CD4-positive, alpha-beta T cell (primary cell): ENCODE measurements at regions not wholly inside any gene's neighbourhood (a gene's known extent, or its start where the extent isn't known, plus 50 kb on each side); places are given as distances from the start of the nearest gene placed in this dataset.

Source experiments
- ATAC-seq: fragments of 200-7000 bp; cut with Tn5 transposase; one replicate; pipeline ENCODE4 v1.10.0; 2022; ENCODE audit warnings: mild to moderate bottlenecking; ENCODE audit not compliant: poor library complexity
- CTCF ChIA-PET: fragments of 350-600 bp; sonication (Branson Sonifier 250); formaldehyde crosslinking; loops from one replicate; lab custom pipeline; 2021; ENCODE audit warnings: antibody characterized with exemption, inconsistent platforms; lab: Charles Lee
- POLR2A ChIA-PET: fragments of 350-600 bp; sonication (Branson Sonifier 250); formaldehyde crosslinking; loops from one replicate; lab custom pipeline; 2021; ENCODE audit warnings: antibody characterized with exemption, inconsistent platforms; lab: Charles Lee
- DNase-seq, 14 experiments: peaks; one replicate each; pipeline ENCODE4 v3.0.0-alpha.2; 2013 to 2020; ENCODE audit warnings: mixed read lengths in 2 of 14
- H3K27ac ChIP-seq, 2 donors: one replicate each; pipeline versions ENCODE4 v1.5.1 to v1.7.0; 2013; ENCODE audit warnings: low read length in 2 of 2, low read depth in 1 of 2, mild to moderate bottlenecking in 1 of 2
- H3K27me3 ChIP-seq, 2 experiments: 1 replicate in 1 of 2; 2 replicates in 1 of 2; pipeline versions ENCODE4 v1.6.1 to v1.7.0; 2013; ENCODE audit warnings: low read length in 2 of 2, control low read depth in 1 of 2, mild to moderate bottlenecking in 1 of 2, moderate library complexity in 1 of 2; ENCODE audit not compliant: insufficient read depth in 2 of 2, control insufficient read depth in 1 of 2
- H3K36me3 ChIP-seq: one replicate; pipeline ENCODE4 v1.6.1; 2013; ENCODE audit warnings: low read length, control low read depth; ENCODE audit not compliant: insufficient read depth
- H3K4me1 ChIP-seq: one replicate; pipeline ENCODE4 v1.6.1; 2013; ENCODE audit warnings: low read length, control low read depth; ENCODE audit not compliant: insufficient read depth
- H3K4me3 ChIP-seq: one replicate; pipeline ENCODE4 v1.5.1; 2013; ENCODE audit warnings: mild to moderate bottlenecking, low read length, moderate library complexity
- H3K9me3 ChIP-seq, 2 experiments: 1 replicate in 1 of 2; 2 replicates in 1 of 2; pipeline versions ENCODE4 v1.6.1 to v1.7.0; 2013; ENCODE audit warnings: low read length in 2 of 2, mild to moderate bottlenecking in 2 of 2, control low read depth in 1 of 2, moderate library complexity in 1 of 2; ENCODE audit not compliant: control insufficient read depth in 1 of 2, insufficient read depth in 1 of 2
- H3K27ac Mint-ChIP-seq: one replicate; pipeline ENCODE4 v1.8.0; 2020; ENCODE audit warnings: mixed read lengths
- H3K27me3 Mint-ChIP-seq: one replicate; pipeline ENCODE4 v1.8.0; 2021; ENCODE audit warnings: mixed read lengths
- H3K36me3 Mint-ChIP-seq: one replicate; pipeline ENCODE4 v1.8.0; 2021; ENCODE audit warnings: low read depth, mixed read lengths
- H3K4me1 Mint-ChIP-seq: one replicate; pipeline ENCODE4 v1.8.0; 2021; ENCODE audit warnings: low read depth, mixed read lengths
- H3K4me3 Mint-ChIP-seq: one replicate; pipeline ENCODE4 v1.8.0; 2020; ENCODE audit warnings: mild to moderate bottlenecking, mixed read lengths
- H3K9me3 Mint-ChIP-seq: one replicate; pipeline ENCODE4 v1.8.0; 2020; ENCODE audit warnings: mixed read lengths
- intact Hi-C, 2 experiments: fragments of 100-400 bp; cut with DNase I in 1 of 2; cut with micrococcal nuclease in 1 of 2; formaldehyde crosslinking; loops; one replicate each; pipeline versions ENCODE4 v1.15.1 to v1.9.0; 2023 to 2025; cut with DNase I, micrococcal nuclease
- TF ChIP-seq, protein P1 (sequence below): fragments of 200-600 bp; IDR thresholded peaks from one replicate; pipeline ENCODE4 v1.8.0; 2022; ENCODE audit warnings: antibody characterized with exemption, mild to moderate bottlenecking

DNA sequence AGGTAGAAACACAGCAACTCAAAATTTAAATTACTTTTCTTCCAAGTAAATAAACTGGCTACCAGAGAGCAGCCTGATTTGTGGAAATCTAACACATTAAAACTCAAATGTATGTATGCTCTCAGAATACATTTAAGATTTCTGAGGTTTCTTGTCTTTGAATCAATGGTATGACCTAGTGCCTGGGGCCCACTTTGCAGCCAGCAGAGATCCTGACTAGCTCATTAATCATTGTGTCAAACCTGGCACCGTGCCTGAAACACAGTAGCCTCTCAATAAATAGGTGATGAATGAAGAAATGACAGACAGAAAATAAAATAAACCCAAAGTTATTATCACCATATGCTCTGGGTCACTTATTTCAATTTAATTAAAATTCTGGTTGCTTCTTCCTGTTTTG, 176.2 kb upstream of the FAT3 start:
- no peaks in the 10 kb centered on the region for H3K36me3 Mint-ChIP-seq
- no peaks in the 10 kb centered on the region for H3K4me1 Mint-ChIP-seq
- TF ChIP-seq, protein P1, sequence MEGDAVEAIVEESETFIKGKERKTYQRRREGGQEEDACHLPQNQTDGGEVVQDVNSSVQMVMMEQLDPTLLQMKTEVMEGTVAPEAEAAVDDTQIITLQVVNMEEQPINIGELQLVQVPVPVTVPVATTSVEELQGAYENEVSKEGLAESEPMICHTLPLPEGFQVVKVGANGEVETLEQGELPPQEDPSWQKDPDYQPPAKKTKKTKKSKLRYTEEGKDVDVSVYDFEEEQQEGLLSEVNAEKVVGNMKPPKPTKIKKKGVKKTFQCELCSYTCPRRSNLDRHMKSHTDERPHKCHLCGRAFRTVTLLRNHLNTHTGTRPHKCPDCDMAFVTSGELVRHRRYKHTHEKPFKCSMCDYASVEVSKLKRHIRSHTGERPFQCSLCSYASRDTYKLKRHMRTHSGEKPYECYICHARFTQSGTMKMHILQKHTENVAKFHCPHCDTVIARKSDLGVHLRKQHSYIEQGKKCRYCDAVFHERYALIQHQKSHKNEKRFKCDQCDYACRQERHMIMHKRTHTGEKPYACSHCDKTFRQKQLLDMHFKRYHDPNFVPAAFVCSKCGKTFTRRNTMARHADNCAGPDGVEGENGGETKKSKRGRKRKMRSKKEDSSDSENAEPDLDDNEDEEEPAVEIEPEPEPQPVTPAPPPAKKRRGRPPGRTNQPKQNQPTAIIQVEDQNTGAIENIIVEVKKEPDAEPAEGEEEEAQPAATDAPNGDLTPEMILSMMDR, result no peak
- no peaks in the 10 kb centered on the region for H3K9me3 ChIP-seq
- ChIA-PET POLR2A (no interaction called here), CTCF (no interaction called here)
- H3K27me3 Mint-ChIP-seq, result no peaks in the 10 kb centered on the region
- ATAC-seq (no peak), DNase-seq (no peak)
- no peak overlapping the region for H3K27ac ChIP-seq
- no peaks in the 10 kb centered on the region for H3K27me3 ChIP-seq
- H3K4me3 ChIP-seq, result no peak overlapping the region
- peaks cover 2% of the 10 kb centered on the region for H3K9me3 Mint-ChIP-seq
- H3K36me3 ChIP-seq, result no peaks in the 10 kb centered on the region
- H3K4me1 ChIP-seq, result no peaks in the 10 kb centered on the region
- H3K4me3 Mint-ChIP-seq, result no peak overlapping the region
- H3K27ac Mint-ChIP-seq, result no peak overlapping the region
- intact Hi-C loops, result no loop called here

DNA sequence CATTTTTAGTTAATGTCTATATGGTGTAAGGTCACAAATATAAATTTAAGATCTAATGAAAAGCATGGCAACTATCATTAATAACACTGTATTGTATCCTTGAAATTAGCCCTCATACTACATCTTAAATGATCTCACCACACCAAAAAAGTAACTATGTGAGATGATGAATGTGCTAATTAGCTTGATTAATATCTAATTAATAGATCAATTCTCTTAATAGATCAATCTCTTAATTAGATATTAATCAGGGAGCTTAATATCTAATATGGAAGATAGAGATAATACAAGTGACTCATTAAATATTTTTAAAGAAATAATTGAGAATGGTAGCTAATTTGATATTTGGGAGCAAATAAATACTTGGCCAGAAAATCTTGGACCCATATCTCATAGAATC, 178.5 kb upstream of the FAT3 start:
- H3K27me3 ChIP-seq, result no peaks in the 10 kb centered on the region
- no peak overlapping the region for H3K27ac ChIP-seq
- ChIA-PET CTCF (no interaction called here), POLR2A (no interaction called here)
- no peaks in the 10 kb centered on the region for H3K36me3 ChIP-seq
- H3K4me1 ChIP-seq, result no peaks in the 10 kb centered on the region
- Mint-ChIP-seq H3K4me1 (no peaks in the 10 kb centered on the region), H3K9me3 (peaks cover 4% of the 10 kb centered on the region), H3K27ac (no peak overlapping the region), H3K4me3 (no peak overlapping the region), H3K27me3 (no peaks in the 10 kb centered on the region), H3K36me3 (no peaks in the 10 kb centered on the region)
- TF ChIP-seq, protein P1, result no peak
- no peak overlapping the region for H3K4me3 ChIP-seq
- no peak for DNase-seq
- intact Hi-C loops, result no loop called here
- no peaks in the 10 kb centered on the region for H3K9me3 ChIP-seq
- ATAC-seq, result no peak

DNA sequence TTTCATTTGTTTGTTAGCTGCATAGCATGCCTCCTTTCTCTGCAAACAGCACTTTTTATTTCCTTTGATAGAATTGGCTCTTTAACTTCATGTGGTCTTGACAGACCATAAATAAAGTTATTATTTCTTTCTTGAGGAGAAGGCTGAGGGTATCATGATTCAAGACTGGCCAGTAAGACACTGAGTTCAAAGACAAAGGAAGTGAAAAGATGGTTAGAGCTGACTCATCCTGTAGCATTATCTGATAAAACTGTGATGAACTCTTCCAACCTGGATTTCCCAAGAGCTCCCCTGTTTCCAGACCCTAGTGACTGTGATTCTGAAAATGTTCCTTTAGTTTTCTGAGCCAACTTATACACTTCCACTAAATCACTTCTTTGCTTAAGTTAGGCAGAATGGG, 179.3 kb upstream of the FAT3 start:
- H3K36me3 Mint-ChIP-seq, result no peaks in the 10 kb centered on the region
- TF ChIP-seq, protein P1, result no peak
- H3K27ac ChIP-seq, result no peak overlapping the region
- DNase-seq (no peak), ATAC-seq (no peak)
- ChIA-PET POLR2A (no interaction called here), CTCF (no interaction called here)
- peaks cover 4% of the 10 kb centered on the region for H3K9me3 Mint-ChIP-seq
- H3K4me1 ChIP-seq, result no peaks in the 10 kb centered on the region
- no peaks in the 10 kb centered on the region for H3K36me3 ChIP-seq
- no peaks in the 10 kb centered on the region for H3K4me1 Mint-ChIP-seq
- no peaks in the 10 kb centered on the region for H3K27me3 ChIP-seq
- intact Hi-C loops, result no loop called here
- no peaks in the 10 kb centered on the region for H3K27me3 Mint-ChIP-seq
- no peaks in the 10 kb centered on the region for H3K9me3 ChIP-seq
- H3K4me3 ChIP-seq, result no peak overlapping the region
- H3K4me3 Mint-ChIP-seq, result no peak overlapping the region
- H3K27ac Mint-ChIP-seq, result no peak overlapping the region
